K562 (cell line): ENCODE measurements at regions not wholly inside any gene's neighbourhood (a gene's known extent, or its start where the extent isn't known, plus 50 kb on each side); places are given as distances from the start of the nearest gene placed in this dataset.

ENCODE experiments used
- ATAC-seq: fragments of 200-7000 bp; cut with Tn5 transposase; 3 replicates; pipeline ENCODE4 v1.9.1; 2020; ENCODE audit warnings: moderate library complexity
- BruUV-seq: library from RNA; stranded (reverse); fragments of 400-500 nt; replicated peaks from 2 replicates; lab custom pipeline; 2021; lab: Mats Ljungman, UMichigan
- CTCF ChIA-PET: fragments of 300-600 bp; formaldehyde crosslinking; extraction: SDS; loops from one replicate; lab custom pipeline; 2021; ENCODE audit warnings: low intra/inter-chr PET ratio; lab: Yijun Ruan, JAX
- POLR2A ChIA-PET: fragments of 300-600, 350-650 bp; sonication (Branson Sonifier 250); formaldehyde crosslinking; extraction: SDS; loops from one replicate; lab custom pipeline; 2021; ENCODE audit warnings: antibody characterized with exemption, inconsistent platforms; lab: Yijun Ruan, JAX
- DNase-seq, 4 experiments: peaks; one replicate each; pipeline versions ENCODE4 v3.0.0 to v3.0.0-alpha.2; 2011 to 2018; ENCODE audit warnings: low spot score in 3 of 4, mixed read lengths in 3 of 4; ENCODE audit errors: extremely low read depth in 1 of 4
- FAIRE-seq: peaks from 2 replicates; lab custom pipeline; 2011; peaks lifted over from hg19 to GRCh38; lab: Jason Lieb, UNC
- H2AFZ ChIP-seq: 2 replicates; pipeline ENCODE4 v1.6.0; 2011; ENCODE audit warnings: low read depth, low read length, control low read depth, inconsistent platforms
- H3K27ac ChIP-seq: fragments of 200-600 bp; 3 replicates; pipeline ENCODE4 v1.8.0; 2011; ENCODE audit warnings: low read depth, mild to moderate bottlenecking, control low read depth, inconsistent platforms, low read length, moderate library complexity, mixed read lengths; ENCODE audit errors: extremely low read depth
- H3K27me3 ChIP-seq, 2 experiments: fragments of 300-600 bp in 1 of 2; 2 replicates in 1 of 2; 3 replicates in 1 of 2; pipeline versions ENCODE4 v1.6.0 to v1.8.0; 2011; ENCODE audit warnings: inconsistent platforms in 2 of 2, low read length in 2 of 2, mild to moderate bottlenecking in 1 of 2, mixed read lengths in 1 of 2, moderate library complexity in 1 of 2; ENCODE audit not compliant: control insufficient read depth in 2 of 2, insufficient read depth in 2 of 2
- H3K36me3 ChIP-seq: fragments of 300-600 bp; 3 replicates; pipeline ENCODE4 v1.8.0; 2011; ENCODE audit warnings: mild to moderate bottlenecking, low read length, inconsistent platforms; ENCODE audit not compliant: control insufficient read depth, insufficient read depth
- H3K4me1 ChIP-seq, 2 experiments: fragments of 200-600 bp in 1 of 2; replicated peaks in 1 of 2; 2 replicates in 1 of 2; 3 replicates in 1 of 2; pipeline versions ENCODE4 v1.5.1 to v1.8.0; 2011; ENCODE audit warnings: inconsistent platforms in 2 of 2, low read length in 2 of 2, mild to moderate bottlenecking in 1 of 2, mixed read lengths in 1 of 2, moderate library complexity in 1 of 2; ENCODE audit not compliant: control insufficient read depth in 2 of 2, insufficient read depth in 2 of 2
- H3K4me2 ChIP-seq: 2 replicates; pipeline ENCODE4 v1.6.1; 2011; ENCODE audit warnings: low read length, control low read depth, inconsistent platforms, mixed read lengths; ENCODE audit not compliant: insufficient read depth
- H3K4me3 ChIP-seq: fragments of 200-600 bp; sonication (generic), shearing (Covaris generic); 2 replicates; pipeline ENCODE4 v1.5.1; 2016; ENCODE audit warnings: control low read depth, inconsistent platforms
- H3K79me2 ChIP-seq: fragments of 200-600 bp; 3 replicates; pipeline ENCODE4 v1.8.0; 2011; ENCODE audit warnings: low read length, inconsistent platforms; ENCODE audit not compliant: control insufficient read depth, insufficient read depth
- H3K9ac ChIP-seq, 2 experiments: 2 replicates each; pipeline versions ENCODE4 v1.6.0 to v1.6.1; 2011; ENCODE audit warnings: low read depth in 2 of 2, low read length in 2 of 2, control low read depth in 1 of 2, inconsistent platforms in 1 of 2, mild to moderate bottlenecking in 1 of 2, mixed read lengths in 1 of 2; ENCODE audit not compliant: insufficient read depth in 1 of 2
- H3K9me1 ChIP-seq: one replicate; pipeline ENCODE4 v1.6.0; 2011; ENCODE audit warnings: inconsistent platforms, mild to moderate bottlenecking, low read length, moderate library complexity; ENCODE audit not compliant: control insufficient read depth, insufficient read depth
- H3K9me3 ChIP-seq: replicated peaks from 2 replicates; pipeline ENCODE4 v1.5.1; 2011; ENCODE audit warnings: low read depth, low read length, inconsistent platforms; ENCODE audit not compliant: control insufficient read depth, insufficient read depth
- H4K20me1 ChIP-seq: replicated peaks from 2 replicates; pipeline ENCODE4 v1.6.1; 2011; ENCODE audit warnings: low read length, inconsistent platforms, mixed read lengths; ENCODE audit not compliant: control insufficient read depth, insufficient read depth
- C11orf30 ChIP-seq: fragments of 450-650 bp; IDR thresholded peaks from 2 replicates; pipeline ENCODE4 v1.6.1; 2016; ENCODE audit warnings: low read depth, mild to moderate bottlenecking
- CCNT2 ChIP-seq: IDR thresholded peaks from 2 replicates; pipeline ENCODE4 v1.6.1; 2011; ENCODE audit warnings: borderline replicate concordance, low read depth, mild to moderate bottlenecking, moderate library complexity, mixed read lengths, low read length; ENCODE audit not compliant: insufficient read length; ENCODE audit errors: extremely low read depth
- GTF2F1 ChIP-seq: IDR thresholded peaks from 2 replicates; pipeline ENCODE4 v1.6.1; 2011; ENCODE audit warnings: low read depth, low read length, improper control_type of control experiment
- IFI16 ChIP-seq: fragments of 250-450 bp; sonication (Bioruptor Pico); IDR thresholded peaks from 2 replicates; pipeline ENCODE4 v2.1.2; 2022; ENCODE audit warnings: mild to moderate bottlenecking, inconsistent platforms
- MLX ChIP-seq, 2 experiments: fragments of 450-650 bp in 1 of 2; sonication (generic) in 1 of 2; formaldehyde crosslinking; conservative IDR thresholded peaks; 2 replicates each; pipeline versions ENCODE4 v1.4.0 to v1.8.1; 2020 to 2022; ENCODE audit warnings: mild to moderate bottlenecking in 1 of 2, missing genetic modification reagents in 1 of 2
- ZNF408 ChIP-seq: fragments of 250-450 bp; sonication (Bioruptor Pico); IDR thresholded peaks from 2 replicates; pipeline ENCODE4 v1.4.0; 2020; ENCODE audit warnings: low read depth, mild to moderate bottlenecking, moderate library complexity
- WGBS: fragments of 100-300 bp; shearing (Covaris generic); methylation state at CpG from one replicate; pipeline ENCODE4 v1.1.6; 2016; ENCODE audit warnings: low coverage, mixed read lengths; ENCODE audit not compliant: insufficient coverage; ENCODE audit errors: missing lambda C conversion rate; 5-methylcytosine and 5-hydroxymethylcytosine counted together
- in situ Hi-C: fragments of 300-500 bp; cut with MboI; formaldehyde crosslinking; loops from 4 replicates; pipeline ENCODE4 v1.15.0; 2018; ENCODE audit warnings: inconsistent platforms, mixed read lengths
- intact Hi-C: fragments of 100-400 bp; cut with micrococcal nuclease; formaldehyde crosslinking; loops from 2 replicates; pipeline ENCODE4 v1.14.2; 2022

DNA sequence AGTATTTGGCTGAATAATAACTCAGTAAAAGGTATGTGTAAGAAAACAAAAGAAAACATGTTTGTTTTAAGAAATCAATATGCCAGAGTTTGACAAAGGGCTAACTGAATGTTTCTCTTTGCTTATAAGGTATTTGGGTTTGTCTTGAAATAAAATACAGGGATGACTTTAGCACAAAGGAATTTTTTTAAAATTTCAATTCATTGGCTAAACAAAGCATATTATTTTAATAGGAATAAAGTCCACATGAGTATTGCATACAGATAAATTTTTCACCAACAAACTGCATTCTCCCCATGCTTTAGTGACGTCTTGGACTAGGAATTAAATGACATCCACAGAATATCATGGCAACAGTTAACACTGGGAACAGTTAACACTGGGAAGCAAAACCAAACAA is 480.0 kb upstream of the JAG1 start:
- H3K27me3 ChIP-seq: no peaks in the 10 kb centered on the region
- no peaks in the 10 kb centered on the region for H3K9me1 ChIP-seq
- no peak overlapping the region for H3K9ac ChIP-seq
- H3K27ac ChIP-seq: no peak overlapping the region
- CTCF ChIA-PET: no interaction called here
- no peak for ATAC-seq
- H4K20me1 ChIP-seq: no peaks in the 10 kb centered on the region
- no peak for TF ChIP-seq ZNF408 (CRISPR knock-in tag)
- TF ChIP-seq CCNT2: no peak
- TF ChIP-seq MLX (CRISPR knock-in tag; conservative IDR thresholded peaks at IDR 0.05): no peak
- no peak for TF ChIP-seq IFI16
- TF ChIP-seq C11orf30: no peak
- TF ChIP-seq GTF2F1: no peak
- TF ChIP-seq, all 486 proteins: peak for 0
- Histone ChIP-seq H3K36me3 (no peaks in the 10 kb centered on the region), H3K4me3 (no peak overlapping the region), H3K4me2 (no peak overlapping the region), H3K4me1 (no peaks in the 10 kb centered on the region), H3K79me2 (no peaks in the 10 kb centered on the region), H2AFZ (no peak overlapping the region), H3K9me3 (no peaks in the 10 kb centered on the region)
- FAIRE-seq: no peak
- DNase-seq: no peak
- POLR2A ChIA-PET: no interaction called here
- no TSS peak for BruUV-seq
- in situ Hi-C loops (no loop called here), intact Hi-C loops (no loop called here)
- WGBS: 0% methylated on average over 1 of the region's 1 CpG
